ENCODE measurements at regions not wholly inside any gene's neighbourhood (a gene's known extent, or its start where the extent isn't known, plus 50 kb on each side); places are given as distances from the start of the nearest gene placed in this dataset.

- DNase-seq (ENCODE audit: low spot score in 2 of 2) = peak in 1 of 2 donors; percentile 31
- no peak overlapping the region for H3K27ac ChIP-seq
- 100% methylated on average over 1 of the region's 4 CpGs for WGBS
- H3K4me3 ChIP-seq = no peak overlapping the region
- no peak for TF ChIP-seq POLR2AphosphoS5 (IDR thresholded peaks at IDR 0.05)
- no peak for TF ChIP-seq POLR2A (IDR thresholded peaks at IDR 0.05)
- TF ChIP-seq EP300 (IDR thresholded peaks at IDR 0.05) = no peak
- TF ChIP-seq CTCF (IDR thresholded peaks at IDR 0.05) = no peak
- no peaks in the 10 kb centered on the region for H3K36me3 ChIP-seq
- no peaks in the 10 kb centered on the region for H3K27me3 ChIP-seq
- H3K4me1 ChIP-seq = no peaks in the 10 kb centered on the region
- H3K9me3 ChIP-seq = no peaks in the 10 kb centered on the region
Measured at GRCh38 chr17:27153005-27153404, 140.9 kb upstream of the WSB1 start.

GRCh38 chr17:27155866-27156265 lies 138.0 kb upstream of the WSB1 start:
- 90% methylated on average over 15 of the region's 15 CpGs for WGBS

GRCh38 chr17:27157297-27157696 lies 136.6 kb upstream of the WSB1 start:
- no peaks in the 10 kb centered on the region for H3K4me1 ChIP-seq
- TF ChIP-seq EP300 (IDR thresholded peaks at IDR 0.05) (no peak), POLR2AphosphoS5 (IDR thresholded peaks at IDR 0.05) (no peak), POLR2A (IDR thresholded peaks at IDR 0.05) (no peak), CTCF (IDR thresholded peaks at IDR 0.05) (no peak)
- H3K36me3 ChIP-seq = no peaks in the 10 kb centered on the region
- no peaks in the 10 kb centered on the region for H3K27me3 ChIP-seq
- no peak overlapping the region for H3K27ac ChIP-seq
- peak in 1 of 2 donors; percentile 38 for DNase-seq (ENCODE audit: low spot score in 2 of 2)
- H3K4me3 ChIP-seq = no peak overlapping the region
- no peaks in the 10 kb centered on the region for H3K9me3 ChIP-seq
- WGBS = 90% methylated on average over 8 of the region's 8 CpGs

More at GRCh38 chr17:27155866-27156265, 138.0 kb upstream of the WSB1 start:
- H3K4me1 ChIP-seq = no peaks in the 10 kb centered on the region
- peak in 1 of 2 donors; percentile 66 for DNase-seq (ENCODE audit: low spot score in 2 of 2)
- no peaks in the 10 kb centered on the region for H3K27me3 ChIP-seq
- H3K27ac ChIP-seq = no peak overlapping the region
- TF ChIP-seq CTCF (IDR thresholded peaks at IDR 0.05) = no peak
- TF ChIP-seq POLR2AphosphoS5 (IDR thresholded peaks at IDR 0.05) = no peak
- TF ChIP-seq POLR2A (IDR thresholded peaks at IDR 0.05) = no peak
- TF ChIP-seq EP300 (IDR thresholded peaks at IDR 0.05) = no peak
- H3K36me3 ChIP-seq = no peaks in the 10 kb centered on the region
- no peaks in the 10 kb centered on the region for H3K9me3 ChIP-seq
- no peak overlapping the region for H3K4me3 ChIP-seq

- DNase-seq (ENCODE audit: low spot score in 2 of 2) = no peak
- WGBS = 90% methylated on average over 10 of the region's 10 CpGs
- no peak for TF ChIP-seq CTCF (IDR thresholded peaks at IDR 0.05)
- no peak for TF ChIP-seq EP300 (IDR thresholded peaks at IDR 0.05)
- no peak for TF ChIP-seq POLR2A (IDR thresholded peaks at IDR 0.05)
- TF ChIP-seq POLR2AphosphoS5 (IDR thresholded peaks at IDR 0.05) = no peak
- no peaks in the 10 kb centered on the region for H3K4me1 ChIP-seq
- H3K27ac ChIP-seq = no peak overlapping the region
- H3K27me3 ChIP-seq = no peaks in the 10 kb centered on the region
- H3K4me3 ChIP-seq = no peak overlapping the region
- no peaks in the 10 kb centered on the region for H3K9me3 ChIP-seq
- no peaks in the 10 kb centered on the region for H3K36me3 ChIP-seq
Measured at GRCh38 chr17:27157898-27158297, 136.0 kb upstream of the WSB1 start.

GRCh38 chr17:27158382-27158781 lies 135.5 kb upstream of the WSB1 start:
- no peaks in the 10 kb centered on the region for H3K27me3 ChIP-seq
- TF ChIP-seq POLR2AphosphoS5 (IDR thresholded peaks at IDR 0.05) = no peak
- TF ChIP-seq POLR2A (IDR thresholded peaks at IDR 0.05) = no peak
- TF ChIP-seq EP300 (IDR thresholded peaks at IDR 0.05) = no peak
- no peak for TF ChIP-seq CTCF (IDR thresholded peaks at IDR 0.05)
- DNase-seq (ENCODE audit: low spot score in 2 of 2) = peak in 1 of 2 donors; percentile 53
- H3K4me1 ChIP-seq = no peaks in the 10 kb centered on the region
- no peaks in the 10 kb centered on the region for H3K36me3 ChIP-seq
- 88% methylated on average over 11 of the region's 18 CpGs for WGBS
- no peaks in the 10 kb centered on the region for H3K9me3 ChIP-seq
- no peak overlapping the region for H3K4me3 ChIP-seq
- no peak overlapping the region for H3K27ac ChIP-seq
